Right lobe of liver (tissue), 6 donors: ENCODE measurements at regions not wholly inside any gene's neighbourhood (a gene's known extent, or its start where the extent isn't known, plus 50 kb on each side); places are given as distances from the start of the nearest gene placed in this dataset.

Experiments used
- ATAC-seq, 4 donors: fragments of 200-7000 bp; cut with Tn5 transposase; one replicate each; pipeline ENCODE4 v1.9.1; 2020; ENCODE audit warnings: mild to moderate bottlenecking in 4 of 4, moderate library complexity in 4 of 4
- DNase-seq, 3 donors: peaks; one replicate each; pipeline ENCODE4 v3.0.0-alpha.2; 2020
- H3K27ac ChIP-seq, 3 donors: fragments of 200-600 bp; one replicate each; pipeline ENCODE4 v1.8.0; 2022
- H3K27me3 ChIP-seq, 2 donors: fragments of 200-600 bp; one replicate each; pipeline ENCODE4 v1.8.0; 2022
- H3K36me3 ChIP-seq, 4 donors: fragments of 200-600 bp; sonication (generic) in 1 of 4; one replicate each; pipeline versions ENCODE4 v1.5.1 to v1.8.0; 2017 to 2022; ENCODE audit warnings: control low read depth in 1 of 4
- H3K4me1 ChIP-seq, 4 donors: fragments of 200-600 bp; sonication (generic) in 1 of 4; one replicate each; pipeline versions ENCODE4 v1.5.1 to v1.8.0; 2017 to 2022; ENCODE audit warnings: control low read depth in 1 of 4
- H3K4me3 ChIP-seq, 3 donors: fragments of 200-600 bp; one replicate each; pipeline ENCODE4 v1.8.0; 2022
- H3K9me3 ChIP-seq, 4 donors: fragments of 200-600 bp; sonication (generic) in 1 of 4; one replicate each; pipeline versions ENCODE4 v1.5.1 to v1.8.0; 2017 to 2022; ENCODE audit warnings: control low read depth in 1 of 4
- CTCF ChIP-seq, 4 donors: fragments of 200-600 bp in 3 of 4; fragments of 450-650 bp in 1 of 4; IDR thresholded peaks; one replicate each; pipeline versions ENCODE4 v1.5.1 to v1.8.0; 2016 to 2022; ENCODE audit warnings: antibody characterized with exemption in 4 of 4, mild to moderate bottlenecking in 2 of 4
- POLR2A ChIP-seq: fragments of 450-650 bp; IDR thresholded peaks from one replicate; pipeline ENCODE4 v1.6.1; 2017; ENCODE audit warnings: antibody characterized with exemption, mild to moderate bottlenecking
- WGBS: methylation state at CpG from one replicate; pipeline ENCODE4 v1.1.6; 2018; ENCODE audit warnings: low coverage, low lambda C conversion rate; ENCODE audit not compliant: insufficient coverage; ENCODE audit errors: missing lambda C conversion rate; 5-methylcytosine and 5-hydroxymethylcytosine counted together
- intact Hi-C, 2 donors: fragments of 100-400 bp; cut with DNase I; formaldehyde crosslinking; loops; one replicate each; pipeline versions ENCODE4 v1.11.2 to v1.14.1; 2022
- donor health status: DM: no; HTN: yes; CAD: no.
- donor health status: DM: no; HTN: no; CAD: no.
- donor health status: DM: no; HTN: no; CAD: no.
- donor health status: DM: no; HTN: yes; CAD: no.
- donor health status: DM: no; HTN: yes; CAD: no.

GRCh38 chr20:57930351-57930750 is 220.5 kb upstream of the PMEPA1 start:
- intact Hi-C loops = no loop called here
- DNase-seq (no peak), ATAC-seq (no peak)
- Histone ChIP-seq H3K4me3 (no peak overlapping the region), H3K27ac (no peak overlapping the region), H3K27me3 (no peaks in the 10 kb centered on the region), H3K4me1 (no peaks in the 10 kb centered on the region), H3K9me3 (no peaks in the 10 kb centered on the region), H3K36me3 (no peaks in the 10 kb centered on the region)
- TF ChIP-seq CTCF (IDR thresholded peaks at IDR 0.05) = no peak
- TF ChIP-seq POLR2A = no peak
- WGBS = 60% methylated on average over 3 of the region's 5 CpGs

GRCh38 chr20:57928181-57928967 is 218.6 kb upstream of the PMEPA1 start:
- no peaks in the 10 kb centered on the region for H3K9me3 ChIP-seq
- 22% methylated on average over 1 of the region's 2 CpGs for WGBS
- no peak for ATAC-seq
- H3K27ac ChIP-seq = no peak overlapping the region
- no peak for DNase-seq
- H3K27me3 ChIP-seq = no peaks in the 10 kb centered on the region
- H3K36me3 ChIP-seq = no peaks in the 10 kb centered on the region
- no peak for TF ChIP-seq POLR2A
- no peak for TF ChIP-seq CTCF (IDR thresholded peaks at IDR 0.05)
- no peaks in the 10 kb centered on the region for H3K4me1 ChIP-seq
- no peak overlapping the region for H3K4me3 ChIP-seq
- intact Hi-C loops = no loop called here

- H3K36me3 ChIP-seq = no peaks in the 10 kb centered on the region
- DNase-seq (no peak), ATAC-seq (peak in 1 of 4 donors; percentile 46)
- no peak overlapping the region for H3K4me3 ChIP-seq
- no peak overlapping the region for H3K27ac ChIP-seq
- 83% methylated on average over 1 of the region's 1 CpG for WGBS
- H3K27me3 ChIP-seq = no peaks in the 10 kb centered on the region
- no peaks in the 10 kb centered on the region for H3K9me3 ChIP-seq
- H3K4me1 ChIP-seq = no peaks in the 10 kb centered on the region
- TF ChIP-seq CTCF (IDR thresholded peaks at IDR 0.05) = no peak
- intact Hi-C loops = no loop called here
Observed at GRCh38 chr20:57927376-57927775, 217.6 kb upstream of the PMEPA1 start.

- Histone ChIP-seq H3K9me3 (no peaks in the 10 kb centered on the region), H3K4me3 (no peak overlapping the region), H3K36me3 (no peaks in the 10 kb centered on the region), H3K4me1 (no peaks in the 10 kb centered on the region), H3K27ac (no peak overlapping the region), H3K27me3 (no peaks in the 10 kb centered on the region)
- TF ChIP-seq POLR2A = no peak
- TF ChIP-seq CTCF (IDR thresholded peaks at IDR 0.05) = no peak
- ATAC-seq (no peak), DNase-seq (no peak)
- 54% methylated on average over 5 of the region's 10 CpGs for WGBS
- intact Hi-C loops = no loop called here
Observed at GRCh38 chr20:57922706-57923105, 212.9 kb upstream of the PMEPA1 start.
